ENCODE measurements at regions not wholly inside any gene's neighbourhood (a gene's known extent, or its start where the extent isn't known, plus 50 kb on each side); places are given as distances from the start of the nearest gene placed in this dataset.

- POLR2A ChIA-PET: no interaction called here
- BruUV-seq (replicated peaks): no TSS peak
- H3K27ac ChIP-seq (ENCODE audit: low read length): no peak overlapping the region
- no peak overlapping the region for H3K4me3 ChIP-seq (ENCODE audit: low read depth in 2 of 2, low read length in 2 of 2)
- ATAC-seq: no peak
- H3K4me1 ChIP-seq (ENCODE audit: control insufficient read depth, insufficient read depth, low read length): no peaks in the 10 kb centered on the region
- intact Hi-C loops (cut with micrococcal nuclease; ENCODE audit: unreplicated experiment): no loop called here
- no peak for TF ChIP-seq SIN3A (IDR thresholded peaks at IDR 0.05; ENCODE audit: borderline replicate concordance, insufficient read depth, low read depth, low read length)
- TF ChIP-seq, protein P1, sequence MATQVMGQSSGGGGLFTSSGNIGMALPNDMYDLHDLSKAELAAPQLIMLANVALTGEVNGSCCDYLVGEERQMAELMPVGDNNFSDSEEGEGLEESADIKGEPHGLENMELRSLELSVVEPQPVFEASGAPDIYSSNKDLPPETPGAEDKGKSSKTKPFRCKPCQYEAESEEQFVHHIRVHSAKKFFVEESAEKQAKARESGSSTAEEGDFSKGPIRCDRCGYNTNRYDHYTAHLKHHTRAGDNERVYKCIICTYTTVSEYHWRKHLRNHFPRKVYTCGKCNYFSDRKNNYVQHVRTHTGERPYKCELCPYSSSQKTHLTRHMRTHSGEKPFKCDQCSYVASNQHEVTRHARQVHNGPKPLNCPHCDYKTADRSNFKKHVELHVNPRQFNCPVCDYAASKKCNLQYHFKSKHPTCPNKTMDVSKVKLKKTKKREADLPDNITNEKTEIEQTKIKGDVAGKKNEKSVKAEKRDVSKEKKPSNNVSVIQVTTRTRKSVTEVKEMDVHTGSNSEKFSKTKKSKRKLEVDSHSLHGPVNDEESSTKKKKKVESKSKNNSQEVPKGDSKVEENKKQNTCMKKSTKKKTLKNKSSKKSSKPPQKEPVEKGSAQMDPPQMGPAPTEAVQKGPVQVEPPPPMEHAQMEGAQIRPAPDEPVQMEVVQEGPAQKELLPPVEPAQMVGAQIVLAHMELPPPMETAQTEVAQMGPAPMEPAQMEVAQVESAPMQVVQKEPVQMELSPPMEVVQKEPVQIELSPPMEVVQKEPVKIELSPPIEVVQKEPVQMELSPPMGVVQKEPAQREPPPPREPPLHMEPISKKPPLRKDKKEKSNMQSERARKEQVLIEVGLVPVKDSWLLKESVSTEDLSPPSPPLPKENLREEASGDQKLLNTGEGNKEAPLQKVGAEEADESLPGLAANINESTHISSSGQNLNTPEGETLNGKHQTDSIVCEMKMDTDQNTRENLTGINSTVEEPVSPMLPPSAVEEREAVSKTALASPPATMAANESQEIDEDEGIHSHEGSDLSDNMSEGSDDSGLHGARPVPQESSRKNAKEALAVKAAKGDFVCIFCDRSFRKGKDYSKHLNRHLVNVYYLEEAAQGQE (IDR thresholded peaks at IDR 0.05; ENCODE audit: insufficient read depth in 1 of 2, low read depth in 2 of 2, low read length in 1 of 2): no peak
- TF ChIP-seq TCF7L2 (IDR thresholded peaks at IDR 0.05; ENCODE audit: low read depth, low read length): no peak
- TF ChIP-seq, protein P2, sequence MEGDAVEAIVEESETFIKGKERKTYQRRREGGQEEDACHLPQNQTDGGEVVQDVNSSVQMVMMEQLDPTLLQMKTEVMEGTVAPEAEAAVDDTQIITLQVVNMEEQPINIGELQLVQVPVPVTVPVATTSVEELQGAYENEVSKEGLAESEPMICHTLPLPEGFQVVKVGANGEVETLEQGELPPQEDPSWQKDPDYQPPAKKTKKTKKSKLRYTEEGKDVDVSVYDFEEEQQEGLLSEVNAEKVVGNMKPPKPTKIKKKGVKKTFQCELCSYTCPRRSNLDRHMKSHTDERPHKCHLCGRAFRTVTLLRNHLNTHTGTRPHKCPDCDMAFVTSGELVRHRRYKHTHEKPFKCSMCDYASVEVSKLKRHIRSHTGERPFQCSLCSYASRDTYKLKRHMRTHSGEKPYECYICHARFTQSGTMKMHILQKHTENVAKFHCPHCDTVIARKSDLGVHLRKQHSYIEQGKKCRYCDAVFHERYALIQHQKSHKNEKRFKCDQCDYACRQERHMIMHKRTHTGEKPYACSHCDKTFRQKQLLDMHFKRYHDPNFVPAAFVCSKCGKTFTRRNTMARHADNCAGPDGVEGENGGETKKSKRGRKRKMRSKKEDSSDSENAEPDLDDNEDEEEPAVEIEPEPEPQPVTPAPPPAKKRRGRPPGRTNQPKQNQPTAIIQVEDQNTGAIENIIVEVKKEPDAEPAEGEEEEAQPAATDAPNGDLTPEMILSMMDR (IDR thresholded peaks at IDR 0.05): no peak
- TF ChIP-seq POLR2AphosphoS5 (IDR thresholded peaks at IDR 0.05; ENCODE audit: low read depth, low read length): no peak
- CTCF ChIA-PET: no interaction called here
- no peaks in the 10 kb centered on the region for H3K9me3 ChIP-seq (ENCODE audit: control insufficient read depth, insufficient read depth, low read depth, low read length)
- H3K36me3 ChIP-seq (ENCODE audit: control insufficient read depth, insufficient read depth, low read length): no peaks in the 10 kb centered on the region
- H3K27me3 ChIP-seq (ENCODE audit: control insufficient read depth, insufficient read depth, low read length): no peaks in the 10 kb centered on the region
- in situ Hi-C loops (cut with HindIII; ENCODE audit: low pct_unique_long_range_greater_than_20kb, low sequenced_read_pairs): no loop called here
- DNase-seq (ENCODE audit: low read depth, low spot score): no peak
These were observed 51.6 kb upstream of the FIBIN start for GRCh38 chr11:26942356-26942755.

DNA sequence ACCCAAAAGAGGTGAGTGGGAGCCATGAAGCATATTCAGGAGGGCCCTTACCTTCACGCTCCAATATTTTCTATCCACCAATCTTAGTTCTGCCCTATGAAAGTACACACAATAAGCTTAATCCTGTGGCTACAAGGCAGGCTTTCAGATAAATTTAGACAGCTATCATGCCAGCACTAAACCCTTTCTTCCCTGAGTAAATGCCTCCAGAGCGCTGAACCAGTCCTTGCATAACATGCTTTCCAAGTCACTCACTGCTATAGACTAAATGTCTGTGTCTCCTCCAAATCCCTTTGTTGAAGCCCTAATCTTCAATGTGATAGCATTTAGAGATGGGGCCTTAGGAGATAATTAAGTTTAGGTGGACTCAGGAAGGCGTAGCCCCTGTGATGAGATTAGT, 50.3 kb upstream of the FIBIN start:
- no peak overlapping the region for H3K4me3 ChIP-seq (ENCODE audit: low read depth in 2 of 2, low read length in 2 of 2)
- CTCF ChIA-PET: no interaction called here
- no peak overlapping the region for H3K27ac ChIP-seq (ENCODE audit: low read length)
- POLR2A ChIA-PET: no interaction called here
- DNase-seq (ENCODE audit: low read depth, low spot score) (no peak), ATAC-seq (no peak)
- no peaks in the 10 kb centered on the region for H3K36me3 ChIP-seq (ENCODE audit: control insufficient read depth, insufficient read depth, low read length)
- TF ChIP-seq, protein P1 (IDR thresholded peaks at IDR 0.05; ENCODE audit: insufficient read depth in 1 of 2, low read depth in 2 of 2, low read length in 1 of 2): no peak
- TF ChIP-seq, protein P2 (IDR thresholded peaks at IDR 0.05): no peak
- TF ChIP-seq POLR2AphosphoS5 (IDR thresholded peaks at IDR 0.05; ENCODE audit: low read depth, low read length) (no peak), SIN3A (IDR thresholded peaks at IDR 0.05; ENCODE audit: borderline replicate concordance, insufficient read depth, low read depth, low read length) (no peak), TCF7L2 (IDR thresholded peaks at IDR 0.05; ENCODE audit: low read depth, low read length) (no peak)
- in situ Hi-C loops (cut with HindIII; ENCODE audit: low pct_unique_long_range_greater_than_20kb, low sequenced_read_pairs) (no loop called here), intact Hi-C loops (cut with micrococcal nuclease; ENCODE audit: unreplicated experiment) (no loop called here)
- BruUV-seq (replicated peaks): no TSS peak
- H3K27me3 ChIP-seq (ENCODE audit: control insufficient read depth, insufficient read depth, low read length): no peaks in the 10 kb centered on the region
- no peaks in the 10 kb centered on the region for H3K9me3 ChIP-seq (ENCODE audit: control insufficient read depth, insufficient read depth, low read depth, low read length)
- H3K4me1 ChIP-seq (ENCODE audit: control insufficient read depth, insufficient read depth, low read length): no peaks in the 10 kb centered on the region

Measured in Panc1 (cell line).